SU-DHL-6 (cell line): ENCODE measurements at regions not wholly inside any gene's neighbourhood (a gene's known extent, or its start where the extent isn't known, plus 50 kb on each side); places are given as distances from the start of the nearest gene placed in this dataset.

Experiments
- H2AFZ ChIP-seq: fragments of 200-600 bp; sonication (generic); 2 replicates; pipeline ENCODE4 v1.6.1; 2014; ENCODE audit warnings: low read depth, mild to moderate bottlenecking, moderate library complexity, mixed read lengths, antibody characterized with exemption, low read length; ENCODE audit not compliant: severe bottlenecking
- H3F3A ChIP-seq: fragments of 200-600 bp; shearing (Covaris generic); 2 replicates; pipeline ENCODE4 v1.6.0; 2016; ENCODE audit warnings: antibody characterized with exemption, mild to moderate bottlenecking; ENCODE audit not compliant: insufficient read depth
- H3K27ac ChIP-seq: fragments of 200-600 bp; sonication (generic); 2 replicates; pipeline ENCODE4 v1.5.1; 2016; ENCODE audit warnings: low read depth, mild to moderate bottlenecking, low read length, moderate library complexity, mixed read lengths
- H3K27me3 ChIP-seq: fragments of 200-600 bp; sonication (generic), shearing (Covaris generic); 2 replicates; pipeline ENCODE4 v1.6.0; 2014; ENCODE audit warnings: mild to moderate bottlenecking, low read length
- H3K36me3 ChIP-seq: fragments of 200-600 bp; sonication (generic); 2 replicates; pipeline ENCODE4 v1.6.1; 2014; ENCODE audit warnings: mild to moderate bottlenecking, low read length, mixed read lengths
- H3K4me2 ChIP-seq: fragments of 300-600, 200-600 bp; shearing (Covaris generic), sonication (generic); 2 replicates; pipeline ENCODE4 v1.6.0; 2014; ENCODE audit warnings: low read length, low read depth, mild to moderate bottlenecking; ENCODE audit not compliant: poor library complexity, severe bottlenecking
- H3K4me3 ChIP-seq: fragments of 200-600 bp; sonication (generic); 2 replicates; pipeline ENCODE4 v1.5.1; 2014; ENCODE audit warnings: antibody characterized with exemption, low read length, mild to moderate bottlenecking, mixed read lengths; ENCODE audit not compliant: insufficient read depth, poor library complexity, severe bottlenecking
- H3K79me2 ChIP-seq: fragments of 200-600 bp; sonication (generic); 2 replicates; pipeline ENCODE4 v1.6.1; 2014; ENCODE audit warnings: mild to moderate bottlenecking, low read length, moderate library complexity; ENCODE audit not compliant: insufficient read depth
- H3K9ac ChIP-seq: fragments of 200-600 bp; sonication (generic); 2 replicates; pipeline ENCODE4 v1.7.0; 2014; ENCODE audit warnings: mild to moderate bottlenecking, low read length
- H3K9me2 ChIP-seq: fragments of 200-600 bp; sonication (generic); replicated peaks from 2 replicates; pipeline ENCODE4 v1.6.1; 2014; ENCODE audit warnings: low read length; ENCODE audit not compliant: insufficient read depth
- H3K9me3 ChIP-seq: fragments of 200-600 bp; sonication (generic); 2 replicates; pipeline ENCODE4 v1.6.1; 2014; ENCODE audit warnings: low read length, mixed read lengths; ENCODE audit not compliant: insufficient read depth
- H4K20me1 ChIP-seq: fragments of 200-600 bp; sonication (generic); 2 replicates; pipeline ENCODE4 v1.6.1; 2014; ENCODE audit warnings: low read depth, mild to moderate bottlenecking, antibody characterized with exemption, low read length, moderate library complexity, mixed read lengths
- EZH2phosphoT487 ChIP-seq: fragments of 200-600 bp; sonication (generic), shearing (Covaris generic); conservative IDR thresholded peaks from 2 replicates; pipeline ENCODE4 v1.6.1; 2018; ENCODE audit warnings: mild to moderate bottlenecking, antibody characterized with exemption, low read length, moderate library complexity, mixed read lengths
- TF ChIP-seq, protein P1 (sequence below): fragments of 200-600 bp; sonication (generic); IDR thresholded peaks from one replicate; pipeline ENCODE4 v1.5.1; 2017; ENCODE audit warnings: antibody characterized with exemption, mild to moderate bottlenecking, low read length, moderate library complexity; ENCODE audit not compliant: insufficient read depth, poor library complexity, severe bottlenecking

- no peaks in the 10 kb centered on the region for H4K20me1 ChIP-seq
- no peak overlapping the region for H3K27ac ChIP-seq
- no peaks in the 10 kb centered on the region for H3F3A ChIP-seq
- H3K79me2 ChIP-seq, result no peaks in the 10 kb centered on the region
- no peaks in the 10 kb centered on the region for H3K9me2 ChIP-seq
- TF ChIP-seq EZH2phosphoT487, result no peak
- TF ChIP-seq, protein P1, sequence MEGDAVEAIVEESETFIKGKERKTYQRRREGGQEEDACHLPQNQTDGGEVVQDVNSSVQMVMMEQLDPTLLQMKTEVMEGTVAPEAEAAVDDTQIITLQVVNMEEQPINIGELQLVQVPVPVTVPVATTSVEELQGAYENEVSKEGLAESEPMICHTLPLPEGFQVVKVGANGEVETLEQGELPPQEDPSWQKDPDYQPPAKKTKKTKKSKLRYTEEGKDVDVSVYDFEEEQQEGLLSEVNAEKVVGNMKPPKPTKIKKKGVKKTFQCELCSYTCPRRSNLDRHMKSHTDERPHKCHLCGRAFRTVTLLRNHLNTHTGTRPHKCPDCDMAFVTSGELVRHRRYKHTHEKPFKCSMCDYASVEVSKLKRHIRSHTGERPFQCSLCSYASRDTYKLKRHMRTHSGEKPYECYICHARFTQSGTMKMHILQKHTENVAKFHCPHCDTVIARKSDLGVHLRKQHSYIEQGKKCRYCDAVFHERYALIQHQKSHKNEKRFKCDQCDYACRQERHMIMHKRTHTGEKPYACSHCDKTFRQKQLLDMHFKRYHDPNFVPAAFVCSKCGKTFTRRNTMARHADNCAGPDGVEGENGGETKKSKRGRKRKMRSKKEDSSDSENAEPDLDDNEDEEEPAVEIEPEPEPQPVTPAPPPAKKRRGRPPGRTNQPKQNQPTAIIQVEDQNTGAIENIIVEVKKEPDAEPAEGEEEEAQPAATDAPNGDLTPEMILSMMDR, result no peak
- H3K4me2 ChIP-seq, result no peak overlapping the region
- H3K9ac ChIP-seq, result no peak overlapping the region
- no peaks in the 10 kb centered on the region for H3K9me3 ChIP-seq
- no peaks in the 10 kb centered on the region for H3K27me3 ChIP-seq
- no peak overlapping the region for H3K4me3 ChIP-seq
- no peak overlapping the region for H2AFZ ChIP-seq
- H3K36me3 ChIP-seq, result no peaks in the 10 kb centered on the region
These were observed 404.9 kb upstream of the CDH5 start for GRCh38 chr16:65961476-65962143.

DNA sequence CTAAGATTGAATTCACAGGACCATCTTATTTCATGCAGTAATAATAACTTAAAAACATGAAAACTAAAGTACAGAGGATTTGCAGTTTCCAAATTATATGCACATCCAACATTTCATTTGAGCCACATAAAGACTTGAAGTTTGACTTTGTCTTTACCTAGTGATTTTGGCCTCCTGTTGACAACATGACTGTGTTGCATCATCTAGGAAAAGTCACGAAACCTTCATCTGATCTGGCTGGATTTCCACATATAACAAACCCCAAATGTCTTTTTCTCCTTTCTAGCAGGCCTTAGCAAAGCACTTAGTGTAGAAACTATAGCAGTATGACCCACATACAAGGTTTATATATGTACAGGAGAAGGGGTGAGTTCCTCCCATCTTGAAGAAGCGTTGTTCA is 406.5 kb upstream of the CDH5 start:
- H3F3A ChIP-seq, result no peaks in the 10 kb centered on the region
- H3K27ac ChIP-seq, result no peak overlapping the region
- H3K36me3 ChIP-seq, result no peaks in the 10 kb centered on the region
- no peaks in the 10 kb centered on the region for H4K20me1 ChIP-seq
- H3K4me3 ChIP-seq, result no peak overlapping the region
- H3K9me3 ChIP-seq, result no peaks in the 10 kb centered on the region
- no peak overlapping the region for H2AFZ ChIP-seq
- TF ChIP-seq EZH2phosphoT487, result no peak
- TF ChIP-seq, protein P1, result no peak
- H3K9me2 ChIP-seq, result no peaks in the 10 kb centered on the region
- no peak overlapping the region for H3K9ac ChIP-seq
- no peak overlapping the region for H3K4me2 ChIP-seq
- no peaks in the 10 kb centered on the region for H3K27me3 ChIP-seq
- no peaks in the 10 kb centered on the region for H3K79me2 ChIP-seq

GRCh38 chr16:65958086-65958485 is 408.4 kb upstream of the CDH5 start:
- H2AFZ ChIP-seq, result no peak overlapping the region
- H3K27ac ChIP-seq, result no peak overlapping the region
- H3K27me3 ChIP-seq, result no peaks in the 10 kb centered on the region
- no peaks in the 10 kb centered on the region for H3K9me3 ChIP-seq
- H3K4me3 ChIP-seq, result no peak overlapping the region
- no peak for TF ChIP-seq EZH2phosphoT487
- TF ChIP-seq, protein P1, result no peak
- no peaks in the 10 kb centered on the region for H3K36me3 ChIP-seq
- H3F3A ChIP-seq, result no peaks in the 10 kb centered on the region
- no peak overlapping the region for H3K9ac ChIP-seq
- no peaks in the 10 kb centered on the region for H4K20me1 ChIP-seq
- no peak overlapping the region for H3K4me2 ChIP-seq
- no peaks in the 10 kb centered on the region for H3K79me2 ChIP-seq
- H3K9me2 ChIP-seq, result no peaks in the 10 kb centered on the region
